ENCODE measurements at regions not wholly inside any gene's neighbourhood (a gene's known extent, or its start where the extent isn't known, plus 50 kb on each side); places are given as distances from the start of the nearest gene placed in this dataset.

GRCh38 chr9:81250041-81250440 lies 439.3 kb downstream of the TLE1 start (continued):
- TF ChIP-seq ZNF276 (CRISPR knock-in tag; IDR thresholded peaks at IDR 0.05; ENCODE audit: low read depth) (no peak), AKAP8 (CRISPR knock-in tag; IDR thresholded peaks at IDR 0.05) (no peak), TP53 (CRISPR knock-in tag; conservative IDR thresholded peaks at IDR 0.05) (no peak), CTCF (CRISPR knock-in tag; IDR thresholded peaks at IDR 0.05) (no peak), ZNF572 (CRISPR knock-in tag; IDR thresholded peaks at IDR 0.05) (no peak), ATF2 (CRISPR knock-in tag; IDR thresholded peaks at IDR 0.05) (no peak), YEATS4 (CRISPR knock-in tag; IDR thresholded peaks at IDR 0.05; ENCODE audit: borderline replicate concordance) (no peak), ZNF503 (CRISPR knock-in tag; IDR thresholded peaks at IDR 0.05) (no peak)
